ENCODE measurements at regions not wholly inside any gene's neighbourhood (a gene's known extent, or its start where the extent isn't known, plus 50 kb on each side); places are given as distances from the start of the nearest gene placed in this dataset.
"Not testable (repeated sequence)": the region's sequence is repeated elsewhere in the genome, so short reads cannot be mapped to it uniquely, and the experiment has no call there.

- no peak for FAIRE-seq
Observed at GRCh38 chr1:3992746-3993145, 92.7 kb upstream of the C1orf174 start.

GRCh38 chr1:3993619-3994375 is 93.7 kb upstream of the C1orf174 start:
- FAIRE-seq: no peak

GRCh38 chr1:3995141-3995780 is 95.2 kb upstream of the C1orf174 start:
- no peak for FAIRE-seq

GRCh38 chr1:3996846-3997705 is 97.0 kb upstream of the C1orf174 start:
- FAIRE-seq: no peak

GRCh38 chr1:3998086-3998485 is 98.0 kb upstream of the C1orf174 start:
- FAIRE-seq: no peak

GRCh38 chr1:3999514-3999913 is 99.4 kb upstream of the C1orf174 start:
- FAIRE-seq: not testable (repeated sequence)

GRCh38 chr1:3999941-4000735 is 100.1 kb upstream of the C1orf174 start:
- no peak for FAIRE-seq

GRCh38 chr1:4000811-4001251 is 100.8 kb upstream of the C1orf174 start:
- FAIRE-seq: no peak

GRCh38 chr1:4001461-4001860 is 101.4 kb upstream of the C1orf174 start:
- no peak for FAIRE-seq

- no peak for FAIRE-seq
Observed at GRCh38 chr1:4002061-4002521, 102.0 kb upstream of the C1orf174 start.

- FAIRE-seq: no peak
Observed at GRCh38 chr1:4002741-4003140, 102.7 kb upstream of the C1orf174 start.

- FAIRE-seq: no peak
Observed at GRCh38 chr1:4003846-4004505, 103.9 kb upstream of the C1orf174 start.

GRCh38 chr1:4004635-4005430 is 104.8 kb upstream of the C1orf174 start:
- no peak for FAIRE-seq

- no peak for FAIRE-seq
Observed at GRCh38 chr1:4005431-4005830, 105.4 kb upstream of the C1orf174 start.

GRCh38 chr1:4006676-4007374 is 106.8 kb upstream of the C1orf174 start:
- FAIRE-seq: no peak

- no peak for FAIRE-seq
Observed at GRCh38 chr1:4010284-4010683, 110.2 kb upstream of the C1orf174 start.

- FAIRE-seq: no peak
Observed at GRCh38 chr1:4010814-4011605, 110.9 kb upstream of the C1orf174 start.

GRCh38 chr1:4016351-4017130 is 116.5 kb upstream of the C1orf174 start:
- no peak for FAIRE-seq
